ENCODE measurements at regions not wholly inside any gene's neighbourhood (a gene's known extent, or its start where the extent isn't known, plus 50 kb on each side); places are given as distances from the start of the nearest gene placed in this dataset.
"Not testable (repeated sequence)": the region's sequence is repeated elsewhere in the genome, so short reads cannot be mapped to it uniquely, and the experiment has no call there.

- DNase-seq: peak; percentile 88
Measured at GRCh38 chr6:68575765-68576439, 59.2 kb upstream of the ADGRB3 start.

- no peak for DNase-seq
Measured at GRCh38 chr6:68572975-68573374, 62.1 kb upstream of the ADGRB3 start.

GRCh38 chr6:68572525-68572924 is 62.6 kb upstream of the ADGRB3 start:
- no peak for DNase-seq

DNA sequence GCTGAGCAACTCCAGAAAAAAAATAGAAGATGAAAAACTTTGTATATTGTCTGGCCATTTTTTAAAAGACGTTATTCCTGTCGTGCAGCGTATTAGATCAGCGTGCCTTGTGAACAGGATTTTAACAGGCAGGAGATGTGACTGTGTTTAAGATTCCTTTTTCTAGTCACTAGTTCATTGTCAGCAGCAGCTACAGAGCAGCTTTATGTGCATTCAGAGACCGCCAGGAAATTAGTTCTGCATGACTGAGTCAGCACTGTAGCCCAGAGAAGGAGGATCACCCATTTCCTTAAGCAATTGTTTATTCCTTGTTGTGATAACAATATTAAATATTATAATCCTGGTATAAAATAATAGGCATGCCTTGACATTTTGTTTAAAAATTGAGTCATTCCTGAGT is 75.4 kb upstream of the ADGRB3 start:
- peak; percentile 81 for DNase-seq

DNA sequence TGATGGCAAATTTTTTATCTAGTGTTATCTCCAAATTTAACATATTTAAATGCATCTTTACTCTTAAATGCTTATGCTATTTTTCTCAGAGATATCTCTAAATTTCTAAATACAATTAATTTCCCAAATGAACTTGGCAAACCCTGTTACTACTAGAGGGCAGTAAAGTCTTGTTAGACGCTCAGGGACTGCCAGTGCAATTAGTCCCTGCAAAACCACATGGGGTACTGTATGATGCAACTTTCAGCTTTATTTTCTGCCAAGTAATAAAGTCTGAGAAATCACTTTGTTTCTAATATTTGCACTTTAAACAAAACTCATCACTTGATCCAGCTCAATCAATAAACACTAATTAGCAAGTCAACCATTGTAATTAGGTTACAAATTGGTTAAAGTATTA is 76.0 kb upstream of the ADGRB3 start:
- DNase-seq: peak; percentile 57

GRCh38 chr6:68546620-68547019 is 88.5 kb upstream of the ADGRB3 start:
- no peak for DNase-seq

DNA sequence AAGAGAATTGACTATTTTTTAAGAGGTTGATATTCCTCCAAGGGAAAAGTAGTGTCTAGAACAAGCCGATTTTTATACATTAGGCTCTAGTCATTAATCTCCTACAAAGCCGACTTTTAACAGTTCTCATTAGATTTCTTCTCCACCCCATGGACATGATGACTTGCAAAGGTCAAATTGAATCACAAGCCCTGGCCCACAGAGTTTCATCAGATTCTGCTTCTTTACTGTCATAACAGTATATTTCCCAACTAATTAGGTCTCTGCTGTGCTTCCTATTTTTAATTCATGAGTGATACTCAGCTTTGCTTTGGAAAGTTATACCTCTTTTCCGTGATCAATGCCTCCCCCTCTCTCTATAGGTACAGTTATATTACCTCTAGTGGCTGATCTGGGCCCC is 90.6 kb upstream of the ADGRB3 start:
- DNase-seq: no peak

GRCh38 chr6:68533339-68533795 is 101.7 kb upstream of the ADGRB3 start:
- DNase-seq: no peak

- DNase-seq: no peak
Measured at GRCh38 chr6:68527691-68528090, 107.4 kb upstream of the ADGRB3 start.

- DNase-seq: no peak
Measured at GRCh38 chr6:68506911-68507310, 128.2 kb upstream of the ADGRB3 start.

DNA sequence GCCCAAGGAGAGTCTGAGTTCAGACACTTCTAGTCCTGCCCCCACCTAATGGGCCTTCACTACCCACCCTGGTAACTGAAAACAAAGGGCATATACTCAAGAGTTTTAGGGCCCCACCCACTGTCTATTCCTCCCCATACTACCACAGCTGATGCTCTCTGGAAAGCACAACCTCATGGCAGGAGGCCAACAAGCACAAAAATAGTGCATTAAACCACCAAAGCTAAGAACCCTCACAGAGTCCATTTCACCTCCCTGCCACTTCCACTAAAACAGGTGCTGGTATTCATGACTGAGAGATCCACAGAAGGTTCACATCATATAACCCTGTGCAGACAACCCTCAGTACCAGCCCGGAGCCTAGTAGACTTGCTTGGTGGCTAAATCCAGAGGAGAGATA is 132.1 kb upstream of the ADGRB3 start:
- DNase-seq: no peak

DNA sequence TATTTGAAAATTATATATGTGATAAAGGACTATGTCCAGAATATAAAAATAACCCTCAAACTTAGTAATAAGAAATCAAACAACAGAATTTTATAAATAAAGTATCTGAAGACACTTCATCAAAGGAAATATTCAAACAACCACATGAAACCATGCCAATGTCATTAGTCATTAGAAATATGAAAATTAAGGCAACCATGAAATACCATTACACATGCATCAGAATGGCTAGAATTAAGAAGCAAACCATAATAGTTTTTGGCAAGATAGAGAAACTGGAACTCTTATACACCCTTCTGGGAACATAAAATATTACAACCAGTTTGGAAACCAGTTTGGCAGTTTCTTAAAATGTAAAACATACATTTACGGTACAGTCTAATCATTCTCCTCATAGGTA is 137.2 kb upstream of the ADGRB3 start:
- no peak for DNase-seq

- not testable (repeated sequence) for DNase-seq
Measured at GRCh38 chr6:68494880-68495279, 140.2 kb upstream of the ADGRB3 start.

GRCh38 chr6:68476611-68477010 is 158.5 kb upstream of the ADGRB3 start:
- no peak for DNase-seq

GRCh38 chr6:68473433-68474210 is 161.5 kb upstream of the ADGRB3 start:
- no peak for DNase-seq

GRCh38 chr6:68468244-68468884 is 166.7 kb upstream of the ADGRB3 start:
- DNase-seq: no peak

DNA sequence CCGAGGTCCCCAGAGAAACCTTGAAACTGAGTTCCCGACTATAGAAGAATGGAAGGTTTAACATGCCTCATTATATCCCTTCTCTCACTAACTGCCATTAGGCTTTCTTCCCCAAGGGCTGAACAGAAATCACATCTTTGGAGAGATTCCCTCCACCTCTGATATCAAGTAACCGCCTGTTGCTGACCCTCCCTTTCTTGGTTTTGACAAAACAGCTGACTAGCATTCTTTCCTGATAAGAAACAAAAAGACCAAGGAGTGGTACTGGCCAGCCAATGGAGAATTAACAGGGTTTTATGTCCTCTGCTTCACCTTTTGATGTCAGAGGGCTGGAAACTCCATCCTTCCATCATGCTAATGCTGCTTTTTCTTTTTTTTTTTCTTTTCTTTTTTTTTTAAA is 176.6 kb upstream of the ADGRB3 start:
- no peak for DNase-seq

DNA sequence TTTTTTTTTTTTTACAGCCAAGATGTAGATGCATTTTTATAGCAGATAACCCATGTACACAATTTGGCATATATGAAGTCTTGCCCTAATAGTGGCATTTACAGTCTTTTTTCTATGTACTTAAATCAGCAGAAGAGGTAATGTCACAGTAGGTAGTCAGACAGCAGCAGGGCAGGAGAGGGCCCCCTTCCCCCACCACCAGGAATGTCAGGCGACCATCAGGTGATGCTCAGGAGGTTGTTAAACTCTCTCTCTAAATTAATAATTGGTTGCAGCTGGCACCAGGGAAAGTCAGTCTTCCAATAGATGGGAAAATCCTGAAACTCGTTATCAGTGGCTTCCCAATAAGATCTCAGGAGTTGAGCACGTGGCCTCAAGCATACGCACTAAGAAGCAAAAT is 188.0 kb upstream of the ADGRB3 start:
- DNase-seq: no peak

- no peak for DNase-seq
Measured at GRCh38 chr6:68445926-68446325, 189.2 kb upstream of the ADGRB3 start.

DNA sequence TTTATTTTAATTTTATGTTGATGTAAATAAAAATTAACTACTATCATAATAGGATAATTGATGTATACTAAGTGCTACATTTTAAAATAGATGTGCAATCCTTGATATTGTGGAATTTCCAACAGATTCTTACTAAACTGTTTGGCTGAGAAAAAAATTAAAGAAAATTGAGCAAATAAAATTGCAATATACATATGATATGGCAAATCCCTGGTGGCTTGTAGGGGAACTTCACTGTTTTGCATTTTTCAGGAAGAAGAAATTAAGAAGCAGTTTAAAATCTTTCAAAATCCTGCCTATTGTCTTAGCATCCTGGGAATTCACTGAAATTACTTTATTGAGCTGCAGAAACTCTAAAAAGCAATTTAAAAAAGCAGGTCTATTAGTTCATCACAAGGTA is 191.4 kb upstream of the ADGRB3 start:
- DNase-seq: no peak

- no peak for DNase-seq
Measured at GRCh38 chr6:68427630-68428029, 207.5 kb upstream of the ADGRB3 start.

DNA sequence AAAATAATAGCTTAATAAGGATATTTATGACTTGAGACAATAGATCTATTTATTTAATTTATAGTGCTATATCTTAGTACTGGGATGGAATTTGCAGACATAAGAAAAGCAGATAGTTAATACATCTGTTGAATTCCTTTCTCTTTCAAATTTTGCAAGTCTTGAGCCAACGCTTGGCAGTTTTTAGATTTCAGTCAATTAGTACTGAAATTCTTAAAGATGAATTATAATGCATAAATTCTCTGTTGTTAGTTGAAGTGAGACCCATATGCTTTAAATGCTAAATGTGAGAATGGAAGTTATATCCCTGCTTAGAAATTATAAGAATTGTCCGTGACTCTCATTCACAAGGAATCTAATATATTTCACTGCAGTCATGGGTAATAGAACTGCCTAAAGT is 225.1 kb upstream of the ADGRB3 start:
- no peak for DNase-seq

DNA sequence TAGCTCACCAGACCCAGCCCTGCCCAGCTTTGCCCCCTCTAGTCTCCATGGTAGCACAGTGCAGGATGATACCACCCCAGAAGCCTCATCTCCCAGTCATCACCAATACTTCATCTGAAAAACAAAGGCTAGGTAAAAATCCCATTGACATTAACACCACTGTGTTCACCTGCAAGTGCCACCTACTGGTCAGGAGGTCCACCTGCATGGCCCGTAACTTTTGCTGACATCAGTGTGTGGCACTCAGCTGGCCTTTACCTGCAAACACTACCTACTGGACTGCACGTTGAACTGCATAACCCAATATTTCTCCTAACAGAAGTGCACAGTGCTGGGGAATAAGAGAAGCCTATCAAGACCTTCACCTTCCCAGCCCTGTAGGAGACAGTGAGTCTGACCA is 234.7 kb upstream of the ADGRB3 start:
- DNase-seq: no peak

DNA sequence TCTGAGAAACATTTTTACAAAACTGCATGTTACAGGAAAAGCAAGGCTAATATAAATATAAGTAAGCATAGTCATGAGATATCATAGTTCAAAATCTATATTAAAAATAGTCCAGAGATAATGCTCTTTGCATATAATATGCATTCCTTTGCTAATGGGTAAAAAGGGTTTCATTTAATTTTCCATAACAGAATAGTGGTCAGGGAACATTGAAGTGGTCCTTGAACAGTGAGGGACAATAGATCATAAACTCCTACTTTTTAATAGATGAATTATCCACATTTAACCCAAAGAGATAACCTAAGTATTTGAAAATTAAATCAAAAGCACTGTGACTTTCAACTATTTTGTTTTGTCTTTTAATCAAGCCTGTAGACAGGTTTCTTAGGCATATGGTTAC is 243.1 kb upstream of the ADGRB3 start:
- DNase-seq: no peak
